NCI-H1436 (cell line): ENCODE measurements at regions not wholly inside any gene's neighbourhood (a gene's known extent, or its start where the extent isn't known, plus 50 kb on each side); places are given as distances from the start of the nearest gene placed in this dataset.

ENCODE experiments used
- DNase-seq: peaks from one replicate; lab custom pipeline; 2025; lab: John Stamatoyannopoulos, UW

DNA sequence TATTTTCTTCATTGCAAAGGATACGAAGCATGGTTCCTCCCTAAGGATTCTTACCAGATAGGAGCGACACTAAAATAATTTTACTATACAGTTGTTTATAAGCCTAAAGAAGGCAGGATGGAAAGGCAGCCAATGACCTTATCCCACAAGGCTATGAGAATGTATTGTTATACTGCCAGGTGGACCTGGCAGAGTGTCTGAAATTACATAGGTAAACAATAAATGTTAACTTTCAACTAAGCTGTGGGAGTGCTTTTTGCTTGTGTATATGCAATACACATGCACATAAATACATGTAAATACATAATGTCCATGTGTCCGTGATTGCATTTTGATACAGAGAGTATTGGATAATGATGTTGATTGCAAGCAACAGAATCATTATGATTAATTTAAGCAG lies 850.6 kb downstream of the CENPC start:
- no peak for DNase-seq

DNA sequence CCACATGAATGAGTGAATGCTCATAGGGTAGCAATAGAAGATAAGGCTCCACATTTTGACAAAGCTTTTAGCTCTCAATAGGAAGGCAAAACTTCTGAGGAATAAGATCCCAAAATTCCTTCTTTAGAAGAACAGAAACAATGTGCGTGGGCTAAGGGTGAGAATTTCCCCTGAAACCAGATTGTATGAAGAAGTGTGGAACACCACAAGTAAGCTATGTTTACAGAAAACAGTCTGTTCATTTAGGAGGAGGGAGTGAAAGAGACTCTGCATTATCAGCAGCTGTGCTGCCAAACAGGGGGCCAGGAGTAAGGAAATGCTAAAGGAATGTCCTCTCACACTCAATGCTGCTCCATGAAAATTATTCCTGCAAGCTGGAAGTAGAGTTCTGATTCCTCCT lies 851.6 kb downstream of the CENPC start:
- DNase-seq, result no peak

DNA sequence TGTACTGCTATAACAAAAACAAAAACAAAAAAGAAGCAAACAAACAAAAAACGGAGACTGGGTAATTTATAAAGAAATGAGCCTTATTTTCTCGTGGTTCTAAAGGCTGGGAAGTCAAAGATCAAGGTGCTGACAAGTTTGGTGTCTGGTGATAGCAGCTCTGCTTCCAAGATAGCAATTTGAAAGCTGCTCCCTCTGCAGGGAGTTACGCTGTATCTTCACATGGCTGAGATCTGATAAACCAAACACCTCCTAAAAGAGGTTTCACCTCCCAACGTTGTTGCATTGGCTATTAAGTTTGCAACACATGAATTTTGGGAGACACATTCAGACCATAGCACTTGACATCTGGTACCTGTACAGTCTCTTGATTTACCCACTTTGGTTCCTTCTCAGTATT lies 854.2 kb downstream of the CENPC start:
- DNase-seq, result no peak

DNA sequence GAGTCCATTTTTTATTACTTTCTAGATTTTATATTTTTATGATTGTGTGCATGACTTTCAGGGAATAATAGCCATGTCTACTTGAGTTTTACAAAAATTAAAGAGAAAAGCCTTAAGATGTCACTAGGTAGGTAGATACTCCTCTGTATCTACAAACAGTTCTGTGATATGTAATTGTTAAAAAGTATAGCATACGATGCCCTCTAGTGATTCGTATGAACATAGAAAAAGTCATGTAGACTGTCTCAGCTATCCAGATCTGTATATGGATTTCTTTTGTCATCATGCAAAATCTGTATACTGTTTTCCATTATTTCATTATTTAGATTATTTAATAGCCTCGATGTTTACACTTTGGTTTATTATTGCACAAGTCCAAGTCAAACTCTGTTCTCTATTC lies 856.6 kb downstream of the CENPC start:
- no peak for DNase-seq

DNA sequence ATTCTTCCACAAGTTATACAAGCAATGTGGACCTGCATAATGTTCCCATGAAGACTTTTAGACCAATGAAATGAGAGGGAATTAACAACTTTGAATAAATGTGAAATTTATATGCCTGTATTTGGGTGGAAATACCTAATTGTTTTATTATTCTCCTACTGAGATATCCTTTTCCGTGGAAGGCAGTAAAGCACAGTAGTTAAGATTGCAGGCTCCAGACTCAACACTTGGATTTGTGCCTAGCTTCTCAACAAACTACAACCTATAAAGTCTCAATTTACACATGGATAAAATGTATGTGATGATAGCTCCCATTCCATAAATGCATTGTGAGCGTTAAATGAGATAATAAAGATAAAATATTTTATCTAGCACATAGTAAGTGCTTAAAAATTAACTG lies 857.8 kb downstream of the CENPC start:
- no peak for DNase-seq

DNA sequence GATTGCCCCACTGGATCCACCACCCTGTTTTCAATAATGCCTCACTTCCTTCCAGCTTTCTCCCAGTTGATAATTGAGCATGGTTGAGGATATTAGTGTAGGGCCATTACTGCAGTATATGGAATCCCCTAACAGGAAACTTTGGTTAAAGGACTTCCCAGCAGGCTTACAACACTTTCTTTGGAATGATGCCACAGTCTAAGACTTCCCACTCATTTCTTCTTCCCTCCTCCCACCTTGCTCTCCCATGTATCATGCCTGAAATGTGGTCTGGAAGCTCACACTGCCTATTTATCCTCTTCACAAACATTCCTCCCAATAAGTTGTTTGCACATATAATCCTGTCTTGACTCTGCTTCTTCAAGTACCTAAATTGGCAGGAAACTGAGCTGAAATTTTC lies 863.3 kb downstream of the CENPC start:
- DNase-seq, result no peak

DNA sequence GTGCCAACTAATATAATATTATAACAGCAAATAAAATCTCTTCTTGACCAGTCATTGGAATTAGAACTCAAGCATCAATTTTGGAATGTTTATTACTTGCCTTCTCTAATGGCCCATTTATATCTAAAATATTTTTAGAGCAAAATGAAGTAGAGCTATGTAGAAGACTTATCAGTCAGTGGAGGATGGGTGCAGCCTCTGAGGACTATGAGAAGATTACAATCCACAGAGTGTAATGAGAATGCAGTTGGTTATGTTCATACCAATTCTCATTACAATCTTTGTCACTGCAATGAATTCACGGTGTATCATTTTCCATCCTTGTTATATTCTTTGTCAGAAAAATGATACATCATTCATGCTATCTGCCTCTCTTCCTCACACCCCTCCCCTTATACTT lies 878.1 kb downstream of the CENPC start:
- DNase-seq, result no peak

DNA sequence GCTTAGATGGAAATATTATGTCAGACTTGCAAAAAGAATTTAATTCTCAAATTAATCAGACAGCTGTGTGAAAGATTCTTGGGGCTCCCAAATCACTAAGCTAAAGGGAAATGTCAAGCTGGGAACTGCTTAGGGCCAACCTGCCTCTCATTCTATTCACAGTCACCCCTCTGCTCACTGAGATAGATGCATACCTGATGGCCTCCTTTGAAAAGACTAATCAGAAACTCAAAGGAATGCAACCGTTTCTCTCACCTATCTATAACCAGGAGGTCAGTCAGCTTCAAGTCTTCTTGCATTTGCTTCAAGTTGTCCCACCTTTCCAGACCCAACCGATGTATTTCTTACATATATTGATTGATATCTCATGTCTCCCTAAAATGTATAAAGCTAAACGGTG lies 882.7 kb downstream of the CENPC start:
- DNase-seq, result no peak

DNA sequence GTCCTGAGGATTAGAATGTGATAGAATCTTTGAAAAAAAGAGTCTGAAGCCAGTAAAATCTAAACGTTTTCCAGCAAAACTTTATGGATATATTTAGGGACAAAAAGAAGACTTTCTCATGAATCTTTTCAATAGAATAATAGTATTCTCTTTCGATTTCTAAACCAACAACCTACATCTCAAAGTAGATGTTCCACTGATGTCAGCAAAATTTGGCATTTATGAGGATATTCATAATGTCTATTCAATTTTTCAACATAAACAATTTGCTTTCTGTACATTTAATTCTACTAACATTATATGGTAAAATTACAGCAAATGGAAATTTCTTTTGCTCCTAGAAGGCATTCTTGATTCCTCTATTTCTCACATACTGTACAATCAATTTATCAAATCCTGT lies 886.5 kb downstream of the CENPC start:
- no peak for DNase-seq

DNA sequence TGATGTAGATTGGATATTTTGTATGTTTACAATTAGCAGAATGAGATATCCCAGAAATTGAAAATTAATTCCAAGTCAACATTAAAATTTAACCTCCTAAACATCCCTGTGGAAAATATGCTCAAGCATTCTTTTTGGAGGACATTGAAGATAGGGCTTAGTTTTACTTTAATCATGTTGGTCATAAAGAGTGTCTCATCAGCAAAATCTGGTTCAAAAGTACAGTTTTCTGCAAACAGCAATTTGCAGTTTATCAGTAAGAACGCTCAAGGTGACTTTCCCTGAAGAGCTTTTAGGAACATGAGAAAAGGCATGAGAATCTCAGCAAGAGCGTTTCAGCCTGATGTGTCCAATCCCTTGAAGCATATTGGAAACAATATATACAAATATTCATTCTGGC lies 889.8 kb downstream of the CENPC start:
- DNase-seq, result no peak

DNA sequence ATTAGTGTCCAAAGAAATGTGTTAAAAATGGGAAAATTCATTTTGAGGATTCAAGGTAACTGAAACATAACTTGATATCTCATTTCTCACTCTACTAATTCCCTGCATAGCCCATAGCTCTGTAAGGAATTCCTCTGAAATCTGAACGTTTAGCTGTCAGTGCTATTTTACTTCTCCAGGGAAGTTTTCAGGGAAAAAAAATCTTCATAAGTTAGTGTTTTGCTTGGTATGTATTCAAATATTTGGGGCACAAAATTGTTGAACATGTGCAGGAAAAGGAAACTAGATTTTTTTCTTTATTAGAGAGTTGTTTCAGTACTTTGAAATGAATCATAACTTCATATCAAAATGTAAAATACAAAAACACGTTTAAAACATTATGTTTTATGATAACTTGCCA lies 891.4 kb downstream of the CENPC start:
- DNase-seq, result no peak

DNA sequence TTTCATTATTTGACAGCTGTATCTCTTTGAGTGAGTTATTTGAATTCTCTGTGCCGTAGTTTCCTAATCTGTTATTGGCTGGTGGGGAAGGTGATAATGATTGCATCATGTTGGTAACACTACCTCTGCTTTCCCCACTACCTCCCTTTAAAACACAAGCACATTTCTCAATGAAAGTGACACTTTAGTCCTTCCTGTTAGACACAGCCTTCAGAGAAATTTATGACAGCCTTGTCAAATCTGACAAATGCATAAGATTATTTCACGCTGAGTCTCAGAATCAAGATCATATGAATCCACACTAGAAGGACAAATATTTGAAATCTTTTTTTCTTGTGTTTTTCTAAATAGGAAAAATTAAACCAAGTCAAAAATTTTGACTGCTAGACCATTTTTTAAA lies 896.1 kb downstream of the CENPC start:
- DNase-seq, result no peak

DNA sequence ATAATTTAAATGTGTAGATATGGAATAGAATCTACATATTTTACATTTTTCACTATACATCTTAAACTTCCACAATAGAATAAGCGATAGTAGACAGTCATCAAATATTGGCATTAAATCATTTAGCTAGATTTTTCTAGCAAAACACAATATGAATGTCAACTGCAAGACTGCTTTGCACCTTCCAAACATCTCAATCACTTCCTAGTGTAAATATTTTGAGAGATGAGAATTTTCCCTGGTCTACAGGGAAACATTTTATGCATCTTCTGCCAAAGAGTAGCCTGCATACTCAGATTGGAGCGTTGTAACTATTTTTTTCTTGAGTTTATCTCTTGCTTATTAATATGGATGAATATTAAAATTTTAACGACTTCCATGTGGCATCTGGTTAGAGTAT lies 897.4 kb downstream of the CENPC start:
- no peak for DNase-seq

DNA sequence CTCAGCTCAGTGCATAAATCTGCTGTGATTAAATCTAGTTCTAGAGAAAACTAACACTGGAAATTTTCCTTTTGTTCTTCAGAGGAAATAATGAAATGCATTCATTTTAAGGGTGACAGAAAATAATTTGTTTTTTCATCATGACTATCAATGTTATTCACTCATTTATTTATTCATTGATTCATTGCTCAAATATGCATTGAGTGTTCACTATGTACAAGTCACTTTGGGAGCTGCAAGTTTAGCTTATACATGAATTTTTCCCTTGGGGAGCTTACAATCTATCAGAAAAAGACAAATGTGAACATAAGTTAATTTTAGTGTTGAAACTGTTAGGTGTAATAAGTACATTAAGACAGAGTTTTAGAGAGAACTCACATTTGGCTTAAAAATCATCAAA lies 897.8 kb downstream of the CENPC start:
- no peak for DNase-seq

DNA sequence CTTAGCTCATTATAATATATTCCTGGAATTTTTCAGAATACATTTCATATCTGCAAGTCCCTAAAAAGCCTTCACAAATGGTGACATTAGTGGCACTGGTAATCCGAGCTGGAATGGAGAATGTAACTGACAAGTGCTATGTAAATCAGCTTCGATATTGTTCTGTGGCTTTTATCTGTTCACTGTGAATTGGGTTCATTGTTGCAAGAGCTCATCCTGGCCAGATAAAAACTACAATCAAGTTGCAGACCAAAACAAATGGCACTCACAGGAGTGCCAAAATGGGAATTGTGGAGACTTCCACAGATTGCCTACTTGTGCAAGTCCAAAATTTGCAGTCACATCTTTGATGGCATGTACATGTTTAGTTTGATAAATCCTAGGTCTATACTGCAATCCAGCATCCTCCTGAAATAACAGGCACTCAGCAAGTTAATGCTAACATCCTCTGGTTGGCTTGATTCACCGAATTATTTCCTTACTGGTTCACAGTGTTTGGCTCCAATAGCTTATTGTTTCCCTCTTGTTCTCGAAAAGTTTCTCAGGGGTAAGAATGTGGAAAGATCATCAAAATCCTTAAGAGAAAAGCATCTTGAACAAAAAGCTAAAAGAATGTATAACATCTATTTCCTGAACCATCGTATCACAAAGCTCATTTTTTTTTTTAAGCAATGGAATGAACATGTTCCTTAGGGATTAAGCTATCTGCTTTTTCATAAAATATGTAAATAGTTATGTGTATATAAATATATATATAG lies 904.9 kb downstream of the CENPC start:
- no peak for DNase-seq

DNA sequence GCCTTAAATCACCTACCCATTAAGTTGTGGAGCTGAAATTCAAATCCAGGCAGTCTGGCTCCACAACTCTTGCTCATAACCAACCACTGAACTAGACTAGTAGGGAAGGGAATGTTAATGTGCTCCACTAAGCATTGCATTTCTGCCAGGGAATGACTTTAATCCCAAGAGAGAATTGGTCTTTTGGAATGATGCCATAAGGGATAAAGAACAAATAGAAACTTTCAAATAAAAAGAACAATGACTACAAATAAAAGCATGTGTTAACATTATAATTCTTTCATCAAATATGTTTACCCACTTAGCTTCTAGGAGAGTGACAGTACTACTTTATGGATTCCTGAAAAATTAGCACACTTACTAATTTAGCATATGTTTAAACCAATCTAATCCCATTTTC lies 905.9 kb downstream of the CENPC start:
- DNase-seq, result no peak

DNA sequence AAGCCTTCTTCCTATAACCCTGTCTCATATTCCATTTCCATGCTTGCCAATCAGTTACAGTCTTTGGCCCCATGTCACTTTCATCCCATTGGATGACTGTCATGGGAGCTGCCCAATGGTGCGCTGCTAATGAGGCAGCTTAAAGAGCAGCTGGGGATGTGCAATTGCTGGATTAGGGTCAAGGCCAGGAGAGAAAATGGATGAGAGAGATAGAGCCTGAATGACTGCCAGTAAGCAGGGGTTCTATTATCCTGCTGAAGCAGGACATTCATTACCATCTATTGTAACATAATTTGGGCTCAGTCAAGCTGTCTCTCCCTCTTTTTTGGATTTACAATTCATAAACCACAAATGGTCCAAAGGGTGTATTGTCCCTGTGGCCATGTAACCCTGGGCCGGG lies 909.0 kb downstream of the CENPC start:
- DNase-seq, result no peak

DNA sequence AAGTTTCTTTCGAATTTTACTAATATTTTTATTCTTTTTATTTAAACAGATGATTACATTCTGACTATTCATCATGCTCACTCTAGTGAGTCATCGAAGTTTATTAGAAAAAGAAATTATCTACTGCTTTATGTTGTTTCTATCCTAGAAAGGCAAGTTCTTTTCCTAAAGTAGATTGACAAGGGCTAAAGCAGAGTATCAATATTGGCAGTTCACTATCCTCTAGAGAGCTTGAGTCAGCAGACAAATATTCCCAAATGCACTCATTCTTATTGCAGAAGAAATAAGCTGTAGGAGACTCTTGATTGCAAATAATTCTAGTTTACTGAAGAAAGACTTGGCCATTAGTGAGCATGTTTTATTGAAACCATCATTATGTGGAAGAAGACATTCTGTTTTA lies 911.8 kb downstream of the CENPC start:
- DNase-seq, result no peak

DNA sequence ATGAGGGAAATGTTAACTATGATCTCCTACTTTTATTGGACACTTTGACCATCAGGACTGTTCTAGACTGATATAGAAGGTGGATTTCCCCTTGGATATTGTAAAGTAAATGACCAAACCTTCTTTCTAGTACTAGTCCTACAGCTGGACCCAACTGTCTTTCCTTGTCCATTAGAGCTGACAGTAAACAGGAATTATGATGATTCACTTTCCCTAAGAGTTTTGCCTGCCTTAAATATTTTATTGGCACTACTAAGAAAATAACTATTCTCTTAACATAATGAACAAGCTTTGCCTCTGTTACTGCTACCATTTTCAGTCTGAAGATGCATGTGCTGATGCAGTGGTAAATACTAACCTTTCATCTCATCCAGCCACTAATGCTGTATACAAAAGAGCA lies 915.4 kb downstream of the CENPC start:
- no peak for DNase-seq

DNA sequence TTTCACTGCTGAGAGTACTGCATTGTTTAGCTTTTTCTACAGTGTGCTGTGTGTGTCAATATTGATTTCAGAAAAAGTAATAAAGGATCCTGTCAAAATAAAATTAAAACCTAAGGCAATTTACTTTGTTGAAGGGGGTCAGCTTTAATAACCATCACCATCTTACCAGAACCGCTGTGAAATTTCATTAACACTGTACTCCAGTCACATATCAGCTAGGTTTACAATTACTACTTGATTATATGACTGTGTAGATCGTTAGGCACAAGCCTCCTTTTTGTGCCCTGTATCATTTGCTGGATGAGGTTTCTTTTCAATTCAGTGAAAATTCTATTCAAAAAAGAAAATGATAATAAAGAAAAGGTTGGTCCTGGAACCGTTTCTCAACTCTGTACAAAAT lies 917.2 kb downstream of the CENPC start:
- DNase-seq, result no peak

DNA sequence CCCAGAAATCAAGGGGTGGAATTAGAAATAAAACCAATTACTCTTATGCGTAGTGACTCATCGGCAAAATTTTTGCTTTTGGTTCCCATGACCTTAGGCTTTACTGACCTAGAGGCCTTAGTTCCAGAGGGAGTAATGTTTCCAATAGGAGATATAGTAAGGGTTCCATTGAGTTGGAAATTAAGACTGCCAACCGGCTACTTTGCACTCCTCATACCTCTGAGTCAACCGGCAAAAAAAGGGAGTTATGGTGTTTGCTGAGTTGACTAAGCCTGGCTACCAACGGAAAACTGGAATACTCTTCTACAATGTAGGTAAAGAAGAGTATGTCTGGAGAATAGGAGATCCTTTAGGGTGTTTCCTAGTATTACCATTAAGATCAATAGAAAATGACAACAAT lies 919.8 kb downstream of the CENPC start:
- DNase-seq, result no peak

DNA sequence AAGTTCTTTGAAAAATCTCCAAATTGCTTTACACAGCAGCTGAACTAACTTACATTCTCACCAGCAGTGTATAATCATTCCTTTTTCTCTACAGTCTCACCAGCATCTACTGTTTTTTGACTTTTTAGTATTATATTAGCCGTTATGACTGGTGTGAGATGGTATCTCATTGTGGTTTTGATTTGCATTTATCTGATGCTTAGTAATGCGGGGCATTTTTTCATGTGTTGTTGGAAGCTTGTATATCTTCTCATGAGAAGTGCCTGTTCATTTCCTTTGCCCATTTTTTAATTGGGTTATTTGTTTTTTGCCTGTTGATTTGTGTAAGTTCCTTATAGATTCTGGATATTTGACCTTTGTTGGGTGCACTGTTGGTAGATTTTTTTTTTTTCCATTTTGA lies 931.7 kb downstream of the CENPC start:
- DNase-seq, result no peak

DNA sequence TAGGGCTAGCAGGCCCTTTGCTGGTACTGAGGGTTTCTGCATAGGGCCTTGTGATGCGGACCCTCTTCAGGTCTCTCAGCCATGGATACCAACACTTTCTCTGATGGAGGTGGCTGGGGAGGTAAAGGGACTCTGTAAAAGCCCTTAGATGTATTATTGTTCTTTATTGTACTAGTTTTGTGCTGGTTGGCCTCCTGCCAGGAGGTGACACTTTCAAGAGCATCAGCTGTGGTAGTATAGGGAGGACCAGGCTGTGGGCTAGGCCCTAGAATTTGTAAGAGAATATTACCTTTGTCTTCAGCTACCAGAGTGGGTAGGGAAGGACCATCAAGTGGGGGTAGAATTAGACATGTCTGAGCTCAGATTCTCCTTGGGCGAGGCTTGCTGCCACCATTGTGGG lies 936.3 kb downstream of the CENPC start:
- no peak for DNase-seq

DNA sequence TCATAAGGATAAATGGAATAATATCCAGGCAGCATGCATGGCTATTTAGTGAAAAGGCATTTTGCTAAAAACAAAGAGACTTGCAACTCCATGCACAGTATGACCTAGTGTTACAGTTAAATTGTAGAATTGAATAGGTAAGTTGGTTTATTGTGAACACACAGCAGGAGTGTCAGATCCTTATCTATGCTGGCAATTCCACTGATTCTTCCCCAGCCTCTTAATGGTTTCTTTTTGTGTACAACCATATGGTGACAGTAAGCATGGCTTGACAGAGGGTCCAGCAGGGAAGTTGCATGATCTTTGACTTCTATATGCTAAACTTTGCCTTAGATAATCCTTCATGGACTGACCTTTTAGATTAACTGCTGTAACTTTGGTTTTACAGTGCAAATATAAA lies 936.6 kb upstream of the EPHA5 start:
- DNase-seq, result no peak

DNA sequence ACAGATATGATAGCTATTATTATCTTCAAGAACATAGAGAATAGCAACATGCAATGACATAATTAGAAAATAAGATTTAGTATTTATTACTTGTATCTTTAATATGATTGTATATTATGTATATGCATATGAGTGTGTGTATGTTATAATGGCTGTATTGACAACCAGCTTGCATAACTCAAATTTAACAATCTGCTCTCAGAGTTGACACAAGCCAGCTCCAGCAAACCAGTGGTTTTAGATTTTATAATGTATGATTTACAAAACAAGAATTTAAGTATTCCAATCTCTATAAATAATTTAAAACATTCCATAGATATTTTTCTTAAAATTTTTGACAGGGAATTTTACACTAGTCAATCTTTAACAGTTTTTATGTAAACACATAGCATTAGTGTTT lies 935.9 kb upstream of the EPHA5 start:
- DNase-seq, result no peak
